HG02798 (cell line): ENCODE measurements at regions not wholly inside any gene's neighbourhood (a gene's known extent, or its start where the extent isn't known, plus 50 kb on each side); places are given as distances from the start of the nearest gene placed in this dataset.

Source experiments
- ATAC-seq: cut with Tn5 transposase; IDR thresholded peaks from one replicate; pipeline ENCODE4 v1.9.1; 2021; ENCODE audit warnings: mild to moderate bottlenecking; ENCODE audit not compliant: unreplicated experiment, poor library complexity

DNA sequence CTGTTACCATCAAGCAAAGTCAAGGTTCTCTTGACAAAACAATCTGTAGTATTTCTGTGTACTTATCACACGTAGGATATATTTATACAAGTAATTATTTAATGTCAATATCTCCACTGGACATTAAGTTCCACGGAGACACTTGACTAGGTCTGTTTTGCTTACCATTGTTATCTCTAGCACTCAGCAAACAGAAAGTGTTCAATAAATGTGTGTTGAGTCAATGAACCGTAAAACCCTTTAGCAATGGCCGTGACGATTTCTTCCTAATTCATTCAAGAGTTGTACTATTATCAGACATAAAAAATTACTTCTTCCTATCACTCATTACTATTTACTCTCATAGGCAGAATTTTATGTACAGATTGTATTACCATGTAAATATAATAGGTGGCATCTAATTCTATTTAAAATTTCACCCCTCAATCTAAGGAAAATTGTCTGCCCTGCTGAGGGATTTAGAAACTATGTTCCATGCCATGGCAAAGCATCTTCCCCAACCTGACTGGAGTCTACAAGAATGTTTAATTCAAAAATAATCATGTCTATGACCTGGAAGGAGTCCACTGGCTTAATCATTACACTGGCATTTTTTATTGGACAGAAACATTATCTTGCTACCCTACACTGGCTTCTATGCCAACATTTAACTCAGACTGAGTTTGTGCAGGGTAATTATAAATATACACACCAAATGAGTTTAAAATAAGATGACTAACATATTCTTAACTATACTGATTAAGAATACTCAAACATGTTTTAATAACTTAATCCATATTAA, 301.9 kb downstream of the ZEB2 start:
- ATAC-seq, result no peak

DNA sequence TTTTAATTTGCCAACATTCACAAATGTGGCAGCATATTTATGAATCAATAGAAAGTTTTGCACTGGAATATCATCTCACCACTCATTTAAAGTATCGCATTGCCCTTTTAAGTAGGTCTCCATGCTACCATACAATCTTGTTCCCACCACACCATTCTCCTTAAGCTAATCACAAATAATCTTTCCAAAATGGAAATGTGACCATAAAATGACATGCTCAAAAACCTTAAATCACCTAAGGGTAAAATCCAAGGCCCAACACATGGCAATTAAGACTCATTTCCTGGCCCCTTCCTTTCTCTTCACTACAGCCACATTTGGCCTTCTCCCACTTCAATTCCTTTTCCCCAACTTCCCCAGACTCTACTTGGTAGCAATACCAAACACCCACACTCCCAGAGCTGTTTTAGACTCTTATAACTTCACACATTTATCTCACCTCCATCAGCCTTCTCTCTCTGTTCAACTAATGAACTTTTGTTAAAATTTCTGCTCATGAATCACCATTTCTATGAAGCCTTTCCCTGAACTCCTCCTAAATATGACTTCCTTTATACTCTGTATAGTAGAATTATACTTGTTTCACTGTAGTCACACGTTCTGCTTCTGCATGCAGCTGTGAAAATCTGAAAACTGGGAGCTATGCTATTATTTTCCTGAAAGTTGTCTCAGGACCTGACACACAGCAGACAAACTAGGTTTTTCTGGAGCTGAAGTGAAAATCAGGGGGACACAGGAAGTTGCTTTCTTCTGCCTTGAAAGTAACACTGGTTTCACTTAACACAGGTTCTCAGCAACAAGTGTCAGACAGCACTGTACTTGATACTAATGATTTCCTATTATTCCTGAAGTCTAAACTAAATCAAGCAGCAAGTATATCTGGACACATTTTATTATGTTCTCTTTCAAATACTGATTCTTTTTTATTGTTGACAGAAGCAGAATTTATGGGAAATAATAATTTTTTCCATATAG, 303.9 kb downstream of the ZEB2 start:
- ATAC-seq, result peak; percentile 56

DNA sequence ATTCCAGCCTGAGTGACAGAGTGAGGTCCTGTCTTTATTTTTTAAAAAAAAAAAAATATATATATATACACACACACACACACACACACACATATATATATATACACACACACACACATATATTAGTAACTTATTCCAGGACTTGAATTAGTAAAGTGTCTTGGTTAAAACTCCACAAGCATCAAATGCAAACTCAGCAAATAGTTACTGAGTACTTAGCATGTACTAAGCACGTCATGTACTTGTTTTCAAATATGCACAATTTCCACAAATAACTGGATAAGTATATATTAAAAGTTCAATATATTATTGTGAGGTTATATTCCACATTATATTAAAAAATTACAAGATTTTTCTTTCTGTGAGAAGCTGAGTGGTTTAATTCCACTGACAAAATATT, 304.7 kb downstream of the ZEB2 start:
- no peak for ATAC-seq

DNA sequence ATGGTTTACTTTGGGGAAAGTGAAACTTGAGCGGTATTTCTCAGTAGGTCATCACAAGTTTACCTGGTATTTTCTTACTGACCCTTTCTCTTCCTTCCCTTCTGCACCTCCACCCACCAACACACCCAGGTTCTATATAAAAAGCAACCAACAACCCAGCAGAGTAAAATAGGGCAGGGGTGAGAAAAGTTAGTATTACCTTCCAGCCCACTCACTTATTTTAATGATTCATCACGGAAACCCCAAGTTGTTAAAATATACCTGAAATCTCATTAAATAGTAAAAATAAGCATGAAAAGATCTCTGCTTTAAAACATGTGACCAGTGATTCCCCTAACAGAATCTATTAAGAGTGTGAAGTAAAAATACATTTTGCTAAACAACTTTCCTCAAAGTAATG, 306.1 kb downstream of the ZEB2 start:
- ATAC-seq, result peak; percentile 95

DNA sequence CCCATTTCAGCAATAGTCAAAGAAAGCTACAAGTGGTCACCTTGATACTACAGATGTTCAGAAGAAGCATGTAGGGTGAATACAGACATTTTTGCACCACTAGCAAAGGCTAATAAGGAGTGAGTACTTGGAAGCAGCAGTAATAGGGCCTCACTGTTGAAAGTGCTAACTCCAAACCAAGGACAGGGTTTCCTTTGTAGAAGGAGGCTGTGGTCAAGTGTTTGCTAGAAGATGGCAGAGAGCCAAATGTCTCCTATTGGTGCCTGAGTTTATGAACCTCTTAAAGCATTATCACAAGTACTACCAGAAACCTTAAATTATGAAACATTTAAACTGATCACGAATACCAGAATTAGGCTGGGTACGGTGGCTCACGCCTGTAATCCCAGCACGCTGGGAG, 308.1 kb downstream of the ZEB2 start:
- no peak for ATAC-seq

DNA sequence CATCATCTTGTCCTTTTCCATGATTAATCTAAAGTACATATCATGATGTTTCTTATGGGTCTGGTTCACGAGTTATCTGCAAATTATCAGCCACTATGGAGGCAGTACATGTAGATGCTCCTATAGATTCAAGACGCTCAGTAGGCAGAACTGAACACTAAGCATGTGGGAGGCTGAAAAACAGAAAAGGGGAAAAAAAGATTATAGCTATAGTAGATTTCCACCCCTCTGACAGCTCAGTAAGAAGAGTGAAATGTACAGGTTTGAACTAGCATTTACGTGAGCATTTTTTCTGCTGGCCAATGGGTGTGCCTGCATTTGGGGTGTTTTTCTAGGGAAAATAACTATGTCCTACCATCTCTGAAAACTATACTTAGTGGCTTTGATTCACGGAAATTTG, 308.9 kb downstream of the ZEB2 start:
- ATAC-seq, result no peak

DNA sequence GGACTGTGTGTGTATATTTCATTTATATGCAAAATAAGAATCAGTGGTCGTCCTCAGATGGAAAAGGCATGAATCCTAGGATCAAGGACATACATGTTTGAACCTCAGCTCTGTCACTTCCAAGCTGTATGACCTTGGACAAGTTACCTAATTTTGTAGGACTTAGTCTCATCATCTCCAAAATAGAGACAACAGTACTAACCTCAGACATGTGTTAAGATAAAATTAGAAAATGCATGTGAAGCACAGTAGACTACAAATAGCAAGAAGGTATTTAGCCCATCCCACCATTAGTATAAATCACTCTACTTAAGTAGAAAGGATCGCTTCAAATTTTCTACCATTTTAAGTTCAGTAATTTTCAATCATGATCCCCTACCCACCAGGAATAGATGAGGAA, 309.8 kb downstream of the ZEB2 start:
- ATAC-seq, result no peak

DNA sequence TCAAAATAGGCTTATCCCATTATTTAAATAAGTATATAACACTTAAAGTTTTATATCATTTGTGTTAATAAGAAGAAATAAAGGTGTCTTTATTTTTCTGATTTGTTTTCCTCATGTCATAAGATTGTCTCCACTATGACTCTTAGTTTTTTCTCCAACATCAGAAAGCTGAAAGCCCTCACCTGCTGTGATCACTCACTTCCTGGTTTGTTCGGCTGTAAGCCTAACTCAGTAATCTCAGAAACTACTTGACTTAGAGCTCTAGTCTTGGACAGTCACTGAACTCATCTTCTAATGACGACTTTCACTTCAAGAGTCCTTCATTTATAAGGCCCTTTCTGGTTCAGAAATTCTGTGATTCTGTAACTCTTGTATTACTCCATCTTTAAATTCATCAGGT, 311.0 kb downstream of the ZEB2 start:
- ATAC-seq, result no peak

DNA sequence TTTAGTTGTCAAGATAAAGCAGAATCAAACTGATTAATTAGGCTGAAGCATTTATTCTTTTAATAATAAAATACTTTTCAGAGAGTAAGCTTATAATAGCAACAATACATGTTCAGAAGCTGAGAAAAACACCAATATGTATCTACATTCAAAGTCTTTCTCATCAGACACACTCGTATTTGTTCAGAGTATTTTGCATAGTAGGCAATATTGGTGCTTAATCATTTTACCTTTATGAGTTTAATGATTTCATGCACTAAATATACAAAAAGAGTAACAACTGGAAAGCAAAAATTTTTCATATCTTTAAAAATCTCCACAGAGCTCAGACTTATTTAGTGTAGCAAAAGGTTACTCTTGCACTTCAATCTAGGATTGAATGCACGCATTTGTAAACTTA, 313.9 kb downstream of the ZEB2 start:
- ATAC-seq, result no peak

DNA sequence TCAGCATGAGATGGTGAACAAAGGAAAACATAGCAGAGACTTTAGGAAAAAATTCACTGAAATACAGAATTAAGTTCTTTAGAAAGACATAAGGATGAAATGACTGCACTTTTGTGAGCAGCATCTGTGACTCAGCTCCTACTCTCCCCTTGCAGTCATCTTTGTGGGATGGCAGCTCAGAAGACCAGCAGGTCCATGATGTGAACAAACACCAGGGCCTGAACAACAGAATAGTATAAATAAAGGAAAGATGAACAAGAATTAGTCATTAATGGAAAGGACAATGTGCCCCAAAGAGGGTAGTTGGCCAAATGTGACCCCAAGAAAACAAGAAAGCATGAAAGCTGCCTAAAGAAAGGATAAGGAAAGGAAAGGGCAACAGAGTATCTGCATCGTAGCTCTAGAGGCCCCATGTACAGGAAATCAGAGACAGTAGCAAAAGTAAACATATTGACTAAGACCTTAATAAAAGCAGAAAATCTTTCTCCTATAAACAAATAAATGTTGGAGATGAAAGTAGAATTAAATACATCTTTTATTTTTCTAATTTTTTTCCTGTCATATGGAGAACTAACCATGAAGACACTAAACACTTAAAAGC, 318.0 kb downstream of the ZEB2 start:
- ATAC-seq, result no peak

DNA sequence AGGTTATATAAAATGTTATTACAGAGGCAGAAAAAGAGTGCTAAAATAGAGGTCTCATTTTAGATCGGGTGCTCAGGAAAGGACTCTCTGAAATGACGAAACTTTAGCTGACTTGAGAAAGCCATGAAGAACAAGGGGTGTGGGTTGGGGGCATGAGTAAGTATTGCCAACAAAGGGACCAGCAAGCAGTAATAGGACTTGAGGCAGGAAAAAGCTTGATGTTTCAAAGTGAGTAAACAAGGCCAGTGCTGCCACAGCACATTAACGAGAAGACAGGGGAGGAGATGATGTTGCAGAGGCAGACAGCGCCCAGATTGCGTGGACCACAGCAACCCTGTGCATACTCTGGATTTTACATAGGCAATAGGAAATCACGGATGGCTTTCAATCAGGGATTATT, 318.8 kb downstream of the ZEB2 start:
- ATAC-seq, result no peak

DNA sequence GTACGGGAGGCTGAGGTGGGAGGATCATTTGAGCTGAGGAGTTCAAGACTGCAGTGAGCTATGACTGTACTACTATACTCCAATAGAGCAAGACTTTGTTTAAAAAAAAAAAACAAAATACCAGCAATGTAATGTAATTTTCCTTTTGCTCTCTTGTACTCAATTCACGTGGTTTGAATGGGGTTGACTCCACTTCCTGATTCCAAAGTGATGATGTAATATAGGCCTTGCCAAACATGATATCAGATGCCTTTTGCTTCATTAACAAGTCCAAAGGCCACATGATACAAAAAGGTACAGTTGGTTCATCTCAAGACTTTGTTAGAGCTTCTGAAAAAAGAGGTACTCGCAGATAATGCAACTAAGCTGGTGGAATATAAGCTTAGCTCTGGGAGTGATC, 321.8 kb downstream of the ZEB2 start:
- ATAC-seq, result no peak

DNA sequence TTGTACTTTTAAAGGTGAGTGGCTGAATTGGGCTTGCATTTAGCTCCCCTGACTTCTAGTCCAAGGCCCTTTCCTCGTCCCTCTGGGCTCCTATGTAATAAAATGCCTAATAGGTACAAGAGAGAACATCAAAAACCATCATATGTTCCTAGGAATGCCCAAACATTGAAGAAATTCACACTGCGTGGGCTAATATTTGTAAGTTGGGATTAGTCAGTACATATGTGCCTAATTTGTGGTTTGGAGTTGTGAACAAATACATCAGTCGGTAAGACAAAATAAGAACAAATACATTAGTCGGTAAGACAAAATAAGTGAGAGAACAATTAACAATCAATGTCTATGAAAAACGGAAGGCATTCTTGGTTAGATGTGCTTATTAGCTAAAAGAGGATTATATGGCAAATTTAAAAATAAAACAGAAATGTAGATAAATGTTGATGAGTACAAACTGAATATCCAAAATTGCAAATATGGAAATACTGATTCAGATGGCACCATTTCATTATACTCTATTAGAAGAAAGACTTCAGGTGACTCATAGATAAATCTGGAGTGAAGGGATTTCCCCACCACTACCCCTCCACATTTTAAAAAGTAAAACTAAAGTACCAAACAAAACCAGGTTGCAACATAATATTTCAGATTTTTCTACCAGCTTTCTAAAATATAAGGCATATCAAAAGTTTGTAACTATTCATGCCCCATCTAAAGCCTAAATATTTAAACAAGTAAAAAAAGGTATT, 325.4 kb downstream of the ZEB2 start:
- no peak for ATAC-seq

DNA sequence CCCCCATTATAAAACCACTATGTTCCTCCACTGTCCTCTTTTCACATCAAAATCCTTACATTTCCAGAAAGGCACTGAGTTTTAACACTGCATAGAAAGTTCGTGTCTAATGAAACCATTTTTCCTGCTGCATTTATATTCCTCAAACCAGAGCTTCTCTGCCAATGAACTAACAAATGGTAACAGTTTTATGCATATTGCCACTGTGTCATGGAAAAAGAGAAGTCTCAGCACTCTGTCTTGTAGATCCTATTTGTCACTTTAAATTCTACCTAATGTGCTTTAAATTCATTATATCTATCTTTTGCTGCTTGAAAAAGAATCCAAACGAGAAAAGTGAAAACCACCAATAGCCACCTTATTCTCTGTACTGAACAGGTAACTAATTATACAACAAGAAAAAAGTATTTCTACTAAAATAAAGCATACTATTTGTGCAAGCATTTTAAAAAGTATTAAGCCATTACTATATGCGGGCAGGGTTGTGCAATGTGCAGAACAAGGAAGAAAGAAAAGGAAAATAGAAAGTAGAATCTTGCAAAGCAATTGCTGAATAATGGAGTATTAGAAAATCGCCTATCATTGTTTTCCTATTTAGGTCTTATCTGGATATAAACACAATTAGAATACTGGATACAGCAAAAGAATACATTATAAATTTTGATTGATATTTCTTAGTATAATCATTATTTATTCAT, 328.9 kb downstream of the ZEB2 start:
- ATAC-seq, result no peak

DNA sequence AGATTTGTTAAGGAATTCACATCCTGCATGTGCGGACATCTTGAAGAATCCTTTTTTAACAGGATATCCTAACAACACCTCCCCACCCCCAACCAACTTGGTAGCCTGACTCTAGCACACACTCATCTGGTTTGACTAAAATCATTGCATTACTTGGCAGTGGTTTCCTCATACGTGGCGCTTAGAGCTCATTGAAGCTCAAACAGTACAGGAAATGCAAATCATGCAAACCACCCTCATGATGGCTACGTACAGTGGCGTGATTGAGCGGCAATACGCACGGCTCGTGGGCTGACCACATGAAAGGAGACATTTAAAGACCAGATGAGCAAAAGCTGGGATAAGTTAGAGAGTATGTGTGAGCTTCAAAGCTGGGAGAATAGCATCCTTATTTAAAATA, 336.2 kb downstream of the ZEB2 start:
- peak; percentile 99 for ATAC-seq

DNA sequence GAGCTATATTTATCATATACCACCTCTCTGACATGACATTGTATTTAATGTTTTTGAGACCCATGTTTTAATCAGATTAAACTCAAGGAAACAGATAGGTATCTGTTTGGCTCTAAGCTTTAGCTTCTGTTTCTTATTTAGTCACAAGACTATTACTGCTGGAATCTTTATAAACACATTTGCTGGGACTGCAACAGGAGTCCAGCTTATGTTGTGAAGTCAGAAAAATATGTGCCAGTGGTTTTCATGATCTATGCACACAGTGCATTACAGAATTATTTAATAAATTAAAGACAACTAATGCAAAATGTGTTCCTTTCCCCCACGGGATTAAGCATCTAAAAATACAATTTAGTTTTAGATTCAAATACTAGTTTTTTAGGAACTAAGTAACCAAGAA, 338.9 kb downstream of the ZEB2 start:
- ATAC-seq, result no peak

DNA sequence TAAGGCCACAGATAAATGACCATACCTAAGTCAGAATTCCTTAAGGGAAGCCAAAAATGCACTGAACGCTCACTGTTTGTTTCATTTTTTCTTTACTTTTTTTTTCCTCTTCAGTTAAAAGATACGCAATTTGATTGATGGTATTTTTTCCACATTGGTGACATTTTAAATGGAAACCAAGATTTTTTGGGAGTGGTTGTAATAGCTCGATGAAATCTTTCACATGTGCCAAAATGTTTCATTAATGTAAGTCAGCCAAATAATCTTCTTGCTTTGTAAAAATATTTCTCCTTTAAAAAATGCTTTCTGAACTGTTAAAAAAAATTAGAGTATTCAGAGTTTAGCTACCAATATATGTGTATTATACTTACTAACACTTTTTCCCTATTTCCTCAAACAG, 339.8 kb downstream of the ZEB2 start:
- no peak for ATAC-seq

DNA sequence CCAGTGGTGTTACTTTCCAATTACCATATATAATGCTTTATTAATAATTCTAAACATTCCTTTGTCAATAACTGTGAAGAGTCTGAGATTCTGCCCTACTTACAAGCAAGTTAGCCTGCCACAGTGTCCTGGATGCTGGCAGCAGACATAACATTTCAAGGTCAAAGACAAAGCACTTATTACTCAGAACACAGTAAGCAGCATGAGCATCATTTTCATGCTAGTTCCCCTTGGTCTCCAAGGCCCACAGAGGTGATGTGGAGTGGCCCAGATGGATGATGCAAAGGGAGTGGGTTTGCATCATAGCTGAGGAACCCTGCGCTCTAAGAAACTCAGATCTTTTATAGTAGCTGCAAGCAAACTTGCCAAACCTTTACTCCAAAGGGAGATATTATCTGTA, 349.7 kb downstream of the ZEB2 start:
- no peak for ATAC-seq

DNA sequence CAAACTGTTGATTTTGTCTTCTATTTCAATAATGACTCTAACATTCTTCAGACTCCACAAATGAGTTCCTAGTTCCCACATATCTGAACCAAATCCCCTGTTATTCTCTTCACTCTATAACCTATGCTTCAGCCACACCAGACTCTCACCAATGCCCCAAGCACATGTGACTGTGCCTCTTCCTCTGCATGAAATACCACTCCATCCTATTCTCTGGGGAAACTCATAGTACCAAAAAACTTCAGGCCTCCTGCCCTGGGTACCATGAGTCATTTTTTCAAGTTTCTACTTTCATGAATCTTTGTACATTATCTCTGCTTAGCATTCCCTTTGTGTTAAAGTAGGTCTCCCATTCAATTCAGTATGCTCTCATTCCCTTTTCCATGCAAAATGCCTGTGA, 353.2 kb downstream of the ZEB2 start:
- no peak for ATAC-seq
